LNCaP clone FGC (cell line): ENCODE measurements at regions not wholly inside any gene's neighbourhood (a gene's known extent, or its start where the extent isn't known, plus 50 kb on each side); places are given as distances from the start of the nearest gene placed in this dataset.

Experiments used
- DNase-seq: peaks from one replicate; pipeline ENCODE4 v3.0.0-alpha.2; 2011; ENCODE audit warnings: low read depth
- H3K4me3 ChIP-seq: 2 replicates; pipeline ENCODE4 v1.5.1; 2011; ENCODE audit warnings: mild to moderate bottlenecking, low read depth, low read length, control low read depth
- CTCF ChIP-seq: IDR thresholded peaks from 2 replicates; pipeline ENCODE4 v1.5.1; 2012; ENCODE audit warnings: mild to moderate bottlenecking; ENCODE audit not compliant: control insufficient read depth, insufficient read depth; ENCODE audit errors: extremely low read depth

DNA sequence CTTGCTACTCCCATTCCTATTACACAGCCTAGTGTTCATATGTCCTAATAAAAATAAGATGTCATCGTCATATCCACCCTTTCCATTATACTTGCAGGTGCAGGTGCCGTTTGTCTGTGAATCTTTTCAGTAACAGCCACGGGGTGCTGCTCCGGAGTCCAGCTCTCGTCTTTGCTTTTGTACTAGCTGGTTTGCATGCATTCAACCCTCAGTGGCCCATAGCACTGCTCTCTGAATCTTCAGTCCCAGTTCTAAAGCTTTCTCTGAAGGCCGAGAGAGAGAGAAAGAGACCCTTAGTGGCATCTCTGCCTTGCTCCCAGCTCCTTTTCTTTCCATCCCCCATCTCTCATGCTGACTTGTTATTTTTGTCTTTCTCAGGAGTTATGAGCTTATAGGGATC, 468.5 kb downstream of the TMEM232 start:
- TF ChIP-seq CTCF: no peak
- no peak for DNase-seq

DNA sequence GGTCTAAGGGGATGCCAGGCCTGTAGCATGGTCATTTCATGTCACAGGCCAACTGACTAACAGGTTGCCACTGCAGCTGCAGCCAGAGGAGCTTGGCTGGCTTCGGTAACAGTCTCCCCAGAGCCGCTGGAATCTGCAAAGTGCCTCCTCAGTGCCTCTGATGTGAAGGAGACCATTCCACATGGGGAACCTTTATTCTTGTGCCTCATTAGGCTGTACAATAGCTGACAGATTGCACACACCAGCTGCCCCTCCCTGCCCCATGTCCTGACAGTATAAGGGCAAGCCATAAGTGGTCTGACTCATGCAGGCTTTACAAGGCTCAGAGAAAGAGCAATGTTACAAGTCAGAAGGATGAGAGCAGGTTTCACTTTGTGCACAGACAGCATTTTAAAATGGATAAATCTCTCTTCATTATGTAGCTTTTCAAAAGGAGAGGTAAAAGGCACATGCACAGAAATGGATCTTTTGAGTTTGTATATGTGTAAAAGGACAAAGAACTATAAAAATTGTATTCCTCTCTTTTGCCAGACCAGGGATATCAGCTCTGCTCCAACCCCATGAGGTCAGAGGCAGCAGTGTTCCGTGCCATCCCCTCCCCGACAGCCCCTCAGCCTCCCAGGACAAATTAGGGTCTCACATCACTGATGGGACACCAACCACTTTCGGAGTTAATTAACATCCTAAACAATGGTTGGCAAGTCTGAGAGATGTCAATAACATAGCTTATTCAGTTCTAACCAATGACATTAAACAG, 467.8 kb downstream of the TMEM232 start:
- no peak overlapping the region for H3K4me3 ChIP-seq
- TF ChIP-seq CTCF: no peak
- DNase-seq: no peak

More for the DNA sequence above, 468.5 kb downstream of the TMEM232 start:
- no peak overlapping the region for H3K4me3 ChIP-seq

DNA sequence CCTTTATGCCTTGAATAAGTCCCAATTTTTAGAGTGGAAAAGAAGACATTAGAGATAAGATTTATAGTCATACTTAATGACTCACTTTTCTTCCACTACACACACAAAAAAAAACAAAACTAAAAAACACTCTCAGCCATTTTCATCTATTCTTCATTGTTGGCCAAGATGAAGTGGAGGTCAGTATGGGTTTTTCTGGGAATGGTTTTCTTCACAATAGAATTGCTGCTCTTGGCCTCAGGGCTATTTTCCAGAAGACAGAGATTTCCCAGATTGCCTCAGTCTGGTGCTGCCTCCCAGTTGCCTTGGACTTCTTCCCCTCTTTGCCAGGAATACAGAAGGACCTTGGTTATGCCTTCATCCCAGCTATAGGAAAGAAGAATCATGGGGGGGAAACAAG, 463.7 kb downstream of the TMEM232 start:
- TF ChIP-seq CTCF: no peak
- no peak for DNase-seq

GRCh38 chr5:110264661-110265060, 461.8 kb downstream of the TMEM232 start:
- no peak overlapping the region for H3K4me3 ChIP-seq
- no peak for DNase-seq
- no peak for TF ChIP-seq CTCF

More for the DNA sequence above, 463.7 kb downstream of the TMEM232 start:
- H3K4me3 ChIP-seq: no peak overlapping the region

DNA sequence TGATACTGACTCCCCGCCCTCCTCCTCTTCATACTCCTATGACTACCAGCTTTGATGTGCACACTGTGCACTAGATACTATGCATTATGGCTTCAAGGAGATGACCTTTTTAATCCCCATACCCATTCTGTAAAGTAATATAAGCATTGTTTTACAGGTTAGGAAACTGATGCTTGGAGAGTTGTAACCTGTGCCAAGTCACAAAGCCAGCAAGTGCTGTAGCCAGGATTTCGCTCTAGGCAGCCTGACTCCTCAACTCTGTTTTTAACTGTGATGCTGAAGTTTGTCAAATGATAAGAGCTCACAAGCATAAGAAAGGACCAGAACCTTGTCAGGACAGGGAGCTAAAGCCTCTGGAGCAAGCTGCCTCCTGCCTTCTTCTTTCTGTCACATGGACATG, 461.3 kb downstream of the TMEM232 start:
- no peak overlapping the region for H3K4me3 ChIP-seq
- no peak for TF ChIP-seq CTCF
- no peak for DNase-seq

- TF ChIP-seq CTCF: no peak
- no peak for DNase-seq
- H3K4me3 ChIP-seq: no peak overlapping the region
Observed at GRCh38 chr5:110267714-110268113, 458.8 kb downstream of the TMEM232 start.

- DNase-seq: no peak
- TF ChIP-seq CTCF: no peak
- no peak overlapping the region for H3K4me3 ChIP-seq
Observed at GRCh38 chr5:110268283-110268682, 458.2 kb downstream of the TMEM232 start.
